ENCODE measurements at regions not wholly inside any gene's neighbourhood (a gene's known extent, or its start where the extent isn't known, plus 50 kb on each side); places are given as distances from the start of the nearest gene placed in this dataset.

- TF ChIP-seq CTCF (IDR thresholded peaks at IDR 0.05; ENCODE audit: control extremely low read depth in 1 of 3, insufficient read depth in 1 of 3, low read depth in 1 of 3, low read length in 3 of 3) (no peak), CREB1 (IDR thresholded peaks at IDR 0.05) (no peak)
Measured at GRCh38 chr18:40355726-40356125, 1599.3 kb upstream of the PIK3C3 start.

Data from H1 (cell line).